Erythroblast (primary cell): ENCODE measurements at regions not wholly inside any gene's neighbourhood (a gene's known extent, or its start where the extent isn't known, plus 50 kb on each side); places are given as distances from the start of the nearest gene placed in this dataset.
"Not testable (repeated sequence)": the region's sequence is repeated elsewhere in the genome, so short reads cannot be mapped to it uniquely, and the experiment has no call there.

Experiments used
- DNase-seq, 2 experiments: peaks; one replicate each; lab custom pipeline; 2025; lab: John Stamatoyannopoulos, UW
- GATA1 ChIP-seq: IDR thresholded peaks from 2 replicates; pipeline ENCODE4 v1.6.1; 2011; ENCODE audit warnings: low read depth, mild to moderate bottlenecking, control low read depth, low read length, moderate library complexity
- POLR2A ChIP-seq: IDR thresholded peaks from 2 replicates; pipeline ENCODE4 v1.6.1; 2011; ENCODE audit warnings: mild to moderate bottlenecking, low read length

GRCh38 chr7:131925636-131926035 is 369.2 kb upstream of the PODXL start:
- TF ChIP-seq GATA1 (no peak), POLR2A (no peak)

GRCh38 chr7:131924857-131925256 is 368.4 kb upstream of the PODXL start:
- TF ChIP-seq POLR2A (no peak), GATA1 (no peak)
- no peak for DNase-seq

More at GRCh38 chr7:131925636-131926035, 369.2 kb upstream of the PODXL start:
- DNase-seq: no peak

- not testable (repeated sequence) for DNase-seq
These were observed 366.5 kb upstream of the PODXL start for GRCh38 chr7:131922948-131923347.

GRCh38 chr7:131921016-131921415 is 364.6 kb upstream of the PODXL start:
- no peak for DNase-seq
- TF ChIP-seq GATA1 (no peak), POLR2A (no peak)

- TF ChIP-seq GATA1 (no peak), POLR2A (no peak)
- no peak for DNase-seq
These were observed 363.7 kb upstream of the PODXL start for GRCh38 chr7:131919920-131920709.

GRCh38 chr7:131911112-131911511 is 354.7 kb upstream of the PODXL start:
- TF ChIP-seq POLR2A (no peak), GATA1 (no peak)
- DNase-seq: no peak

- DNase-seq: no peak
- no peak for TF ChIP-seq GATA1
- TF ChIP-seq POLR2A: no peak
These were observed 352.8 kb upstream of the PODXL start for GRCh38 chr7:131909151-131909768.

- no peak for TF ChIP-seq GATA1
- no peak for TF ChIP-seq POLR2A
- DNase-seq: no peak
These were observed 352.3 kb upstream of the PODXL start for GRCh38 chr7:131908714-131909113.

- no peak for DNase-seq
These were observed 349.1 kb upstream of the PODXL start for GRCh38 chr7:131905471-131905973.

GRCh38 chr7:131904760-131905327 is 348.4 kb upstream of the PODXL start:
- TF ChIP-seq POLR2A: no peak
- no peak for TF ChIP-seq GATA1

More at GRCh38 chr7:131905471-131905973, 349.1 kb upstream of the PODXL start:
- TF ChIP-seq POLR2A (no peak), GATA1 (no peak)

GRCh38 chr7:131903315-131903714 is 346.9 kb upstream of the PODXL start:
- DNase-seq: no peak
- TF ChIP-seq GATA1: no peak
- no peak for TF ChIP-seq POLR2A

More at GRCh38 chr7:131904760-131905327, 348.4 kb upstream of the PODXL start:
- no peak for DNase-seq

- TF ChIP-seq GATA1: no peak
- no peak for DNase-seq
These were observed 344.4 kb upstream of the PODXL start for GRCh38 chr7:131900785-131901287.

- no peak for DNase-seq
- TF ChIP-seq GATA1 (no peak), POLR2A (no peak)
These were observed 343.0 kb upstream of the PODXL start for GRCh38 chr7:131899271-131900030.
